GM19023 (cell line): ENCODE measurements at regions not wholly inside any gene's neighbourhood (a gene's known extent, or its start where the extent isn't known, plus 50 kb on each side); places are given as distances from the start of the nearest gene placed in this dataset.
A peak's percentile ranks its signal among the peaks of the same experiment; 100 is the strongest.
"Not testable (repeated sequence)": the region's sequence is repeated elsewhere in the genome, so short reads cannot be mapped to it uniquely, and the experiment has no call there.

ENCODE experiments used
- ATAC-seq: cut with Tn5 transposase; IDR thresholded peaks from one replicate; pipeline ENCODE4 v1.9.1; 2021; ENCODE audit warnings: mild to moderate bottlenecking, moderate library complexity; ENCODE audit not compliant: unreplicated experiment

- no peak for ATAC-seq
Observed at GRCh38 chr14:46596236-46596635, 55.3 kb downstream of the RPL10L start.

DNA sequence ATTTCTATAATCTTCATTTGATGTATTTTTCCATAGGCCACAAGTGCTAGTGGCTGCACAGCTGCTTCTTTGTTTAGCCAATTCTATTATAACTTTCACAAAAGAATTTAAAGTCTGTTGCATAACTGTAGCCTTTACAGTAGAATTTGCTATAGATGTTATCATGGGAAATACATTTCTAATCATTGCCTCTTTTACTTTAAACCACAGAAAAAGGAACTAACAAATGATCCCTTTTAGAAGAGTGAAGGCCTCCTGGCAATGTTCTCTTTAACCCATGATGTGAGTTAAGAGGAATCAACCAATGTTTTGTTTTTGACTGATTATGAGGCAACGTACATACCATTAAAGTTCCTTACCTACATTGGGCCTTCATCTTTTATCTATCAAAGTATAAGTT lies 68.8 kb downstream of the RPL10L start:
- no peak for ATAC-seq

- ATAC-seq = no peak
Observed at GRCh38 chr14:46581036-46581671, 70.4 kb downstream of the RPL10L start.

DNA sequence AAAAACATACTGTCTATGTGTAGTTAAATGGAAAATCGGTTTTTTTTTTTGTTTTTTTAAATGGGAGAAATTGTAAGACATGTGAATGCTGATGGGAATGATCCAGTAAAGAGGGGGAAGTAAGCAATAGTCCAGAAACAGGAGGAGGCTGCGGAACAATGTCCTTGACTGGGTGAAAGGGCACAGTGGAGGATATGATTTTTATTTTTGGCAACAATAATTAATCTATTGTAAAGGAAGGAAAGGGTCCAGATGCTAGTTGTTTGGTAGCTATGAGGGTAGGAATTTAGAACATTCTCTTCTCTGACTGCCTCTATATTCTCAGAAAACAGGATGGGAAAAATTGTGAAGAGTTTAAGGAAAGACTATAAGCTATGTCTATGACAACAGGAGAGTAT lies 76.6 kb downstream of the RPL10L start:
- ATAC-seq = no peak

GRCh38 chr14:46574221-46574977 lies 77.2 kb downstream of the RPL10L start:
- ATAC-seq = no peak

GRCh38 chr14:46573498-46573897 lies 78.1 kb downstream of the RPL10L start:
- no peak for ATAC-seq

DNA sequence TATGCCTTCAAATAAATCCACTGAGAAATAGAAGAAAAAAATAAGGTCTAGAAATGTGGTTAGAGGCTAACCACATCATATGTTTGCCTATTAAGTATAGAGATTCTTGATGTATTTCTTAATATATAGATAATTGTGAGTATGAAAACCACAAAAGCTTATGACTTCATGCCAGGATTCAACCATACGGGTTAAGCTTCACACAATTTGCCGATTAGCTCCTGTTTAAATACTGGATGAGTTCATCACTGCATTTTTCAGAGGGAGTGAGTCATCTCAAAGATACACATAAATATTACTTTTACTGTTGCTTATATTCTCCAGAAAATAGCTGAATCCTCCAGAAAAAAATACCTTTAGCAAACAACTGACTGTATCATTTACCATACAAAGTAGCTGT lies 79.6 kb downstream of the RPL10L start:
- no peak for ATAC-seq

DNA sequence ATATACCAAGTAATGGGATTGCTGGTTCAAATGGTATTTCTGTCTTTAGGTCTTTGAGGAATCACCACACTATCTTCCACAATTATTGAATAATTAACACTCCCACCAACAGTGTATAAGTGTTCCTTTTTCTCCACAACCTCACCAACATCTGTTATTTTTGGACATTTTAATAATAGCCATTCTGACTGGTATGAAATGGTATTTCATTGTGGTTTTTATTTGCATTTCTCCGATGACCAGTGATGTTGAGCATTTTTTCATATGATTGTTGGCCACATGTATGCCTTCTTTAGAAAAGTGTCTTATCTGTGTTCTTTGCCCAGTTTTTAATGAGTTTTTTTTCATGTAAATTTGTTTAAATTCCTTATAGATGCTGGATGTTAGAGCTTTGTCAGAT lies 83.4 kb downstream of the RPL10L start:
- not testable (repeated sequence) for ATAC-seq

- no peak for ATAC-seq
Observed at GRCh38 chr14:46550836-46551235, 100.7 kb downstream of the RPL10L start.

DNA sequence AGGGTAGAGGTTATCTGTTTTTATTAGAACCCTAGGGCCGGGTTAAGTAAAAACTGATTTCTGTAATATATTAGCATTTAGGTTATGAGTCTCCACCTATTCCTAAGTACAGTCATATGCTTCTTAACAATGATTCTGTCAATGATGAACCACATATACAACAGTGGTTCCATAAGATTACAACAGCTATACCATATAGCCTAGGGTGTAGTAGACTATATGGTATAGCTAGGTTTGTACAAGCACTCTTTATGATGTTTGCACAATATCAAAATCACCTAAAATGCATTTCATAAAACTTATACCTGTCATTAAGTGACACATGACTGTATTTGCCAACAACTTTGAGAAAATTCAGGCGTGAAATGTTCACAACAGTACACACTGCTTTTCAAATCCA lies 110.6 kb downstream of the RPL10L start:
- no peak for ATAC-seq

DNA sequence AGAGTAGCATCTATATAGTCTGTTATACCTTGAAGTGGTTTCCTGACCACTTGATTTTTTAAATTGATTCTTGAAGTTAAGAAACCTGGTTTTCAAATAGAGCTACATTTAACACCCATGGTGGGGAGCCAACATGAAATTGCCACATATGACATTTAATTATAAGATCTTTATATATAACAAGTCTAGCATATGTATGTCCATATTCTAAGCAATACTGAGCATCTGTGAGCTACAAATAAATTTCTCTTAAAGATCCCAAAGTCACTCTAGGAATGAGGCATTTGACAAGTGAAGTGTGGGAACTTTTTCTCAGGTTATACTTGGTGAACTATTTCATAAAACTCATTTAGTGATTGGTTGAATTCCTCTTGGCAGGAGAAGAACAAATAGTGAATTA lies 132.5 kb downstream of the RPL10L start:
- ATAC-seq = no peak

GRCh38 chr14:46508752-46509151 lies 142.8 kb downstream of the RPL10L start:
- not testable (repeated sequence) for ATAC-seq

- no peak for ATAC-seq
Observed at GRCh38 chr14:46499521-46499920, 152.1 kb downstream of the RPL10L start.

DNA sequence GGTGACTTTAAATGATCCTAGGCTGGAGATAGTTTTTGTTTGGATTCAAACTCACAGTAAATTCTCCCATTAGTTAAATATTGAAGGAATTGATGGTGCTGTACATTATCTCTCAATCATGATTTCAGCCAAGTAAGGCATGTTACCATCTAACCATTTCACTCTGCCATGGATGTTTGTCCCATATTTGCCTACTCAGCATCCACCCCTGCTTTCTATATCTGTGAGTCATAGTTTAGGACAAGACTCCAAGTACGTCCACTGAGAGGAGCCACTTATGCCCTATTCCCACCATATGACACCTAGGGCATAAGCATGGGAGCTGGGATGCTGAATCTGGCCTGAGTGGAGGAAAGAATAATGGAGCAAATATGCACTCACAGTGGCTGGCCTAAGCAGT lies 155.2 kb downstream of the RPL10L start:
- no peak for ATAC-seq

DNA sequence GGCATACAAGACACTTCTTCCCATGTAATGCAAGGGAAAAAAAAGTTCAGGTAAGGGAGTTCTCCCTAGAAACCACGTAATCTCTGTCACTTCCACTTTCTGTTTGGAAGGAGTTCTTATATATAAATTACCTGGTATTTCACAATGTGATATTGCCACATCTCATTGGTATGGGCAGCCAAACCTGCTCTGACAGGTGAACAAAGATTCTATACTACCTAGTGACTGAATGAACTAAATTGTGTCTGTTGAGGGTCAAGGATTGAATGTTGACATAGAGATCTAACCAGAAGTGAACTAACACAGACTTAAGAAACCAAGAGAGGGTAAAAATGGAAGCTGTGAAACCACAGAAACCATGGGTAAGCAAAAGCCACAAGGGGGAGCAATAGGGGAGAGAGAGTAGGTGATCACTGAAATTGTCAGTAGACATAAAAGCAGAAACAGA lies 161.3 kb downstream of the RPL10L start:
- ATAC-seq = peak; percentile 98

DNA sequence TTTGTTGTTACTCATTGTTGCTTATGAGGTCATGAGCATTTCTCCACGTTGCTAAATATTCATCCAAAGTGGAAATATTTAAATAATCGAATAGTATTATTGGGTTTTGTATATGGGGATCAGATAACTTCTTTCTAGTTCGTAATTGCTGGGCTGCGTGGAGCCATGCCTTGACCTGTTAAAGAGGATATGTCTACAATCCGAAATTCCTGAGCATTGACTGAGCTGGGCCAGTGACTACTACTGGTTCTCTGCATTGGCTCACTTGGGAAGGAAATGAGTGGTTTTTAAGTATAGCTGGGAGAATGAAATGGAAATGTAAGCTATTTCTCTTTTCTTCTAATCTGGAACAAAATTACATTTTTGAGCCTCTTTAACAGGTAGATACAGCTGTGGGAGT lies 163.2 kb downstream of the RPL10L start:
- no peak for ATAC-seq

GRCh38 chr14:46487582-46488350 lies 163.8 kb downstream of the RPL10L start:
- ATAC-seq = no peak

DNA sequence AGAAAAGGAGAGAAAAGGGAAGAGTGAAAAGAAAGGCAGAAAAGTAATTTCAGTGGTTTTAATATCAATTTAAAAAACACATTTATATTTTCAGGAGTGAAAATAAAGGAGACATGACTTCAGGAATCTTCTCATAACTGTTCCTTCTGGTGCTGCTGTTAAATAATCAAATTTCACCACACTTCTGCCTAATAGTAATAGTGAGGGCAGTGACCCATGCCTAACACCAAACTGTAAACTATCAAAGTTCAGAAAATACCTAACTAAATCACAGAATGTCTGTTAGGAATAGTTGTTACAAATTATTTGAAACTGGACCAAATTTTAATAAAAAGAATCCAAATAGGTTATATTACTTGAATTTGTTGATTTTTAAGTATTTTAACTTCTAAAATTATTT lies 169.4 kb downstream of the RPL10L start:
- ATAC-seq = no peak

- no peak for ATAC-seq
Observed at GRCh38 chr14:46480817-46481216, 170.8 kb downstream of the RPL10L start.

DNA sequence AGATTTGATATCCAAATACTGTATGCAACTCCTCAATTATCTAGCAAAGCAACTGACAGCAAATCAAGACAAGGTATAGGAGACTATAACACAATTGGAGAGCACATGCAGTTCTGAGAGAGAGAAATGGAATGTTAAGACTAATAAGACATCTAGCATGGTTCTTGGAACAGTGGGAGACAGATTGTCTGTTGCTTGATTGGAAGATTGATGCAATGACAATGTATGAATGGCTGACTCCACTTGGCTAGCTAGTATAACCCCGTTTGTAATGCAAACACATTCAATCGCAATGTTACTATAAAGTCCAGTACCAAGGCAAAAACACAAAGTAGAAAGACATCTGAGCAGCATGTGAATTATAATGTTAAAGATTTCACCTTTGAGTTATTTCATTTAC lies 179.3 kb downstream of the RPL10L start:
- ATAC-seq = no peak

DNA sequence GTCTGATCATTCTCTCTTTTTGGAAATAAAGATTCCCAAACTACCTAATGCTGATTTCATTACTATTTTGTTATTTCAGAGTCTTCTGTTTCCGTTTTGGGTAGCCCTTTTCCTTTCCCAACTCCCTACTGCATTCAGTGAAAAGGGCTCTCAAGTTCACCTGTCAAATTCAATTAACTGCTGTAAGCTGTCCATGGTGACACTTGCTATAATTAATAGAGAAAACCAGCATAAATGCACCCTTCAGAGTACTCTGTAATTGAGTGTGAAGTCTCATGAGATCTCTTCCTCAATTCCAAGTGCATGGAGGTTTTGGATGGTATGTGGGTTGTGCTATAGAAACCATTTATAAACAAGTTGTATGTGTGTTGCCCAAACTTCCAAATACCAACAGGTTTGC lies 187.2 kb downstream of the RPL10L start:
- ATAC-seq = no peak

DNA sequence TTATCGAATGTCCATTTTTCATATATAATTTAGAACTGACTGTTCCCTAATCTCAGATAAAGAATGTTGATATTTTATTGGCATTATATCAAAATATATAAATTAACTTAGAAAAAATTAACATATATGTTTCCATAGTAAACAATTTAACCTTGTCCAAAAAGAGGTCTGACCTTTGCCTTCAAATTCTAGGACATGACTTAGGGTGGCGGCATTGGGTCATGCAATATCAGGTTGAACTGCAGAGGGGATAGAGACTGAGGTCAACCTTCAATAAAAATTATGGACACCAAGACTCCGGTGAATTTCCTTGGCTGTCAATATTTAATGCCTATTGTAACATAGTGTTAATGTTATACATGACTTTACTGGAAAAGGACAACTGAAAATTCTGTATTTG lies 199.8 kb downstream of the RPL10L start:
- ATAC-seq = no peak
